Bone marrow (tissue), 2 donors: ENCODE measurements at regions not wholly inside any gene's neighbourhood (a gene's known extent, or its start where the extent isn't known, plus 50 kb on each side); places are given as distances from the start of the nearest gene placed in this dataset.
"Not testable (repeated sequence)": the region's sequence is repeated elsewhere in the genome, so short reads cannot be mapped to it uniquely, and the experiment has no call there.

Experiments used
- DNase-seq, 2 donors: peaks; one replicate each; lab custom pipeline; 2025; lab: John Stamatoyannopoulos, UW

GRCh38 chrX:124181515-124181914 is 150.9 kb upstream of the TEX13D start:
- not testable (repeated sequence) for DNase-seq

DNA sequence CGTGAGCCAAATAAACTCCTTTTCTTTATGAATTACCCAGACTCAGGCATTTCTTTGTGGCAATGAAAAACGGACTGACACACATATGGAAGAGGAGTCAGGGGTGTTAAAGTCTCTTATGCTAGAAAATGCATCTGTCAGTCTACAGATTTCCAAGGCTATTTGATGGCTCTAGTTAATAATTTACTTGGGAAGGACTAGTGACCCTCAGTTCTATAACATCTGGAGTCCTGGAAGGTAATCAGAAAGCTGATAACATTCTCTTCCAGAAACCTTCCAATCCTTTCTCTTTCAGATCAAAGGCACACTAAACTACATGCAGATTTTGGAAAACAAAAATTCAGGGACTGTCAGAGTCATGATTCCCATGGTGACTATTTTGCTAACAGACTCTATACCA is 142.0 kb upstream of the TEX13D start:
- no peak for DNase-seq

DNA sequence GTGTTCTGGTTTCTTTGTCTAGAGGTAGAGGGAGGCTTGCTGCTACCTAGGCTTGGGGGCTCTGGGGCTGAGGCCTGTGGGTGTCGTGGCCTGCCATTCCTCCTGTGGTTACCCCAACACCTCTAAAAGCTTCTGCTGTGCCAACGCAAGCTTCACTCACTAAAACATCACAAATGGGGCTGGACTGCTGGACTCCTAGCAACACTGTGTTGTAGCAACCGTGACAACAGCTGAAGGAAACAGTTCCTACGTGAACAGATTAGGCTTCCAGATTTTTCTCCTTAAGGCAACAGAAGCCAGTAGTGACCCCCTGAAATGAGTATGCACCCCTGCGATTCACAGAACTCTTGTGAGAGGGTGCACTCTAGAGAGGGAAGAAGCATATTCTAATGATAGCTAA is 138.3 kb upstream of the TEX13D start:
- no peak for DNase-seq

GRCh38 chrX:124194901-124195300 is 137.6 kb upstream of the TEX13D start:
- DNase-seq: no peak

GRCh38 chrX:124203311-124203710 is 129.1 kb upstream of the TEX13D start:
- DNase-seq: no peak

DNA sequence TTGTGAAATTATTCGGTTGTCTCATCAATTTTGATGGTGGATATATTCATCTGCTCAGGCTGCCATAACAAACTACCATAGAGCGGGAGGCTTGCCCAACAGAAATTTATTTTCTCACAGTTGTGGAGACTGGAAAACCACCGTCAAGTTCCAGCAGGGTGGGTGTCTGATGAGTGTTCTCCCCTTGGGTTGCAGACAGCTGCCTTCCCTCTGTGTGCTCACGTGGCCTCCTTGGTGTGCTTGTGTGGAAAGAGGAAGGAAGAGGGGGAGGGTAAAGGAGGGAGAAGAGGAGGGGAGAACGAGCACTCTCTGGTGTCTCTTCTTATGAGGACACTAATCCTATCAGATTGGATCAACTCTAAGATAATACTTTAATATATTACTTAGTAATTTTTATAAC is 123.8 kb upstream of the TEX13D start:
- peak in 1 of 2 donors; percentile 85 for DNase-seq

- DNase-seq: no peak
Observed at GRCh38 chrX:124209792-124210576, 122.5 kb upstream of the TEX13D start.

- DNase-seq: peak in 1 of 2 donors; percentile 24
Observed at GRCh38 chrX:124211312-124211942, 121.0 kb upstream of the TEX13D start.

DNA sequence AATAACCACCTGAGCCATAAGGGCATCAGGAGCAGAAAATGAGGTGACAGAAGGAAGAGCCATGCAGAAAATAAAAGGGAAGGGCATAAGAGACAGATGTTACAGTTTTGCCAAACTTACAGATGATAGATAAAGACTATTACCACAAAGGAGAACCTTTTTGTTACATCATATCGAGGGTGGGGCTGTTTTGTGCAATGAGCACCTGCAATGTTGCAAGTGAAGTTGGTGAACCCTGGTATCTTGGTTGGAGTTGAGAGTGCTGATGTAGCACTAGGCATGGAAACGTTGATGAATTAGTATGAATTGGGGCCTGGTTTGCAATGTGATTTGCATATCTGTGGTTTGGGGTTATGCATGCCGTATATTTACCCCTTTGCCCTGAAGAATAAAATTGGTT is 119.8 kb upstream of the TEX13D start:
- DNase-seq: peak in 1 of 2 donors; percentile 11

DNA sequence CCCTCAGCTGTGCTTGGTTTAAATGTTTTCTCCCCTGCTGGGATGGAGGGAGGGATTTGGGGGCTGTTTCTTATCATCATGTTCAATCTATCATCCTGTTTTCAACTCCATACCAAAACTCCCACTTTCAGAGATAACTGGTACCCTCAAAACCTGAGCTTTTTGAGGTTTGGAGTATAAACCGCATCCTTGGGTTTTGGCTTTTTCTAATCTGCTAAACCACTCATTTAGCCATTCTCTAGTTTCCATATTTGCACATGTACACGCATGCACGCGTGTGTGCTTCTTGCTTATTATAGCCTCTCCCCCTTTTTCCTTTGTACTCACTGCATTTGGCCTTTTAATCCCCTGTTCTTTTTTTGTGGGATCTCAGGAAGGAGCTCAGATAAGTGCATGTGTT is 116.7 kb upstream of the TEX13D start:
- DNase-seq: no peak

DNA sequence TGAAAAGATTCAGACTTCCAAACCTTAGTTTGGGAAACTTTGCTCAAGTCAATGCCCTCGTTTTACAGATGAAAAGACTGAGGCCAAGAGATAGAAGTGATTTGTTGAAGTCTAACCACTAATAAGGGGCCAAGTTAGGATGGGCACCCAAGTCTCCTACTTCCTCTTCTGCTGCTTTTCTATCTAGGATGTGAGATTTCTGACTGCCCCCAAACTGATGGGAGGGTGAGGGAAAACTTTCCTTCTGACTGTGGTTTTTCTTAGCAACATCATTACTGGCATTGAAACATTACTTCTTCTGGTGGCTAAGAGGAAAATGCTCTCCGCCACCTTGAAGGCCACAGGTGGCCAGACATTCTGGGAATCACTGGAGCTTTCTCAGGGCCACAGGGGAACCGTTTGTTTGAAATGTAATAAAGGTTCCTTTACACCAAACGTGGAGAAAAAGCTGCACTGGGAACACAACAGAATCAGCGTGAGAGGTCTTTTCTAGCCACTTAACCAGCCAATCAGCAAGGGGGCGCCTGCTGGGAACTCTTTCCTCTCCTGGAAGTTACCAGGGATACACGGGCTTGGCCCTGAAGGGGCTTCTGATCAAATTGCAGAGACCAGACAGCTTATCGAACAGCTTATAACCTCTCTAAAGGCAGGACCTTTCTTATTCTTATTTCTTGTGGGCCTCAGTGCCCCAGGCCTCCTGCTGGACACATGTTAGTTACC is 115.9 kb upstream of the TEX13D start:
- no peak for DNase-seq

DNA sequence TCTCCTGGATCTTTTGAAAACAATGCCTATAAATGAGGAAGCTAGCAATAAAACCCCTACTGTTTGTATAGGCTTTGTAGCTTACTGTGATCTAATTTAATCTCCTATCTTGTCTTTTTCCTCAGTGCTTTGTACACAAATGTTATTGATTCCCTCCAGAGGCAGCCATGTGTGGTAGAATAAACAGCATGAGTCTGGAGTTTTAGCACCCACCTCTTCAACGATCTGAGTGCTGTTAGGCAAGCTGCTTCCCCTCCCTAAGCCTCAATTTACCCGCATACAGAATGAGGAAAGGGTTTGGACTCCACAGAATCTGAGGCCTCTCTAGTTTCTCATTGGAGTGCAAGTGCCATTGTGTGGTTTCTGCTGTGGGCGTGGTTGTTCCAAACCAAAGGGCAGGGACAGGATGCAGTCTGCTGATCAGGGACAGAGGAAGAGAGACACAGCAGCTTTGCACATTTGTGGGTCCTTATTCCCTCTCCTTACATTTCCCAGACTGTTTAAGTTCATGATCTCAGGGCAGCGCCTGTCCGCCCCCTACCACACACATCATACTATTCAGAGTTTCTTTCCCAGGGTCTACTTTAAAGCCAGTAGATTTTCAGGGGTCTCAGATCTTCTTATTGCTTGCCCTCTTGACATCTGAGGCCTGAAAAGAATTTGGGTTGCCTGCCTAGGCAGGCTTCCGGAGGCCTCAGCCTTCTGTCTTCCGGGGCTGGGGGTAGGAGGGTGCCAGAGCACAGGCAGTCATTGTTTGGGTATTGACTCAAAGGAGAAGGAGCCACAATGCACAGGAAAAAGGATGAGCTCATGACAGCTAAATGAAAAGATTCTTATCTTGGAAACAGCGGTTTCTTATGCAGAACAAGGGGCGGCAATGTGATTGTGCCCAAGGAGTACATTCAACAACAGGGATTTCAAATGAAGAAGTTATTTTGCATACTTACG is 114.9 kb upstream of the TEX13D start:
- DNase-seq: peak in 1 of 2 donors; percentile 91

DNA sequence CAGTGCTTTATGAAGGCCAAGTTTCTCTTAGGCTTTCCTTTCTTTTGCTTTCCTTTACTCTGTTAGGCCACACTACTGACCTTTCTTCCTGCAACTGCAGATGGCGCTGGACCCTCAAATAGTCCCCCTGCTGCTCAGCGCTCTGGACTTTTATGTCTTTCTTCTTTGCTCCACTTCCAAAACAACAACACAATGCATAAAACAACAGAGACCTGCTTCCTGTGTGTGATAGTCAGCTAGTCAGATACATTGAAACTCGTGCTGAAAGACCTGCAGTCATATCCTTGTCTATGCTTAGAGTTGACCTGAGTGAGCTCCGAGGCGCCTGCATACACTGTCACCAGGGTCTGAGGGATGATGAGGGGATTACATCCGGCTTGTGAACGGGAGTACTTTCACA is 108.9 kb upstream of the TEX13D start:
- DNase-seq: no peak

- DNase-seq: no peak
Observed at GRCh38 chrX:124224528-124224927, 107.9 kb upstream of the TEX13D start.

DNA sequence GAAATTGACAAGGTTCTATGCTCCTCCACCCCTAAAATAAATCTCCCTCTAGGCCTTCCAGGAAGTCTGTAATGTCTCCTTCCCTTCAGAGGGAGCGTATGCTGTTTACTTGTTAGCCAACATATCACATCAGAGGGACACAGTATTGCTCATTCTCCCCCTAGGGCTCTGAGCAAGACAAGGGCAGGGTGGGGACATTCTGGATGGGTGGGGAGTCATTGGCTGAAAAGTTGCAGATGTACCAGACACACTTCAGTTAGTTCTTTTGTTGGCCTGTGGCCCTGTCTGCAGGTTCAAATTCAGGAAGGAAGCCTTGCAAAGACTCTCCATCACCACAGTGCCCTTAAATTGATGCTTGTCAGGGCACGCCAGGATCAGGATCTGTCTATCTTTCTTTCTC is 106.3 kb upstream of the TEX13D start:
- peak in 1 of 2 donors; percentile 67 for DNase-seq

DNA sequence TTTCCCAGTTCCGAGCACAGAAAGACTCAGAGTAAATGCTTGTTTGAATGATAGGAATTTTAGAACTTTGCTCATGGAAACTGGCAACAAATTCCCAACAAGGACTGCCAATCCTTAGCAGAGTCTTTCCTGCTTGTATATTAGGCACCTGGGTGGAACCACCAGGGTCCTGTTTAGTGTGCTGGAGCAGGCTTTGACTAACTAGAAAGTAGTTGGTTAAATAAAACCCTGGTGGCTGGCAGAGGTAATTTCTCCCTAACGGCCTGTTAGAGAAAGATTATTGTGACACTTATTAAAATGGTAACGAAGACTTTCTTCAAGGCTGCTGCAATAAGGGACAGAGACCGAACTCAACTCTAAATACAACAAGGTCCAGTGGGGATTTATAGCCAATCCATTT is 103.6 kb upstream of the TEX13D start:
- DNase-seq: no peak

GRCh38 chrX:124229374-124229773 is 103.1 kb upstream of the TEX13D start:
- DNase-seq: no peak

DNA sequence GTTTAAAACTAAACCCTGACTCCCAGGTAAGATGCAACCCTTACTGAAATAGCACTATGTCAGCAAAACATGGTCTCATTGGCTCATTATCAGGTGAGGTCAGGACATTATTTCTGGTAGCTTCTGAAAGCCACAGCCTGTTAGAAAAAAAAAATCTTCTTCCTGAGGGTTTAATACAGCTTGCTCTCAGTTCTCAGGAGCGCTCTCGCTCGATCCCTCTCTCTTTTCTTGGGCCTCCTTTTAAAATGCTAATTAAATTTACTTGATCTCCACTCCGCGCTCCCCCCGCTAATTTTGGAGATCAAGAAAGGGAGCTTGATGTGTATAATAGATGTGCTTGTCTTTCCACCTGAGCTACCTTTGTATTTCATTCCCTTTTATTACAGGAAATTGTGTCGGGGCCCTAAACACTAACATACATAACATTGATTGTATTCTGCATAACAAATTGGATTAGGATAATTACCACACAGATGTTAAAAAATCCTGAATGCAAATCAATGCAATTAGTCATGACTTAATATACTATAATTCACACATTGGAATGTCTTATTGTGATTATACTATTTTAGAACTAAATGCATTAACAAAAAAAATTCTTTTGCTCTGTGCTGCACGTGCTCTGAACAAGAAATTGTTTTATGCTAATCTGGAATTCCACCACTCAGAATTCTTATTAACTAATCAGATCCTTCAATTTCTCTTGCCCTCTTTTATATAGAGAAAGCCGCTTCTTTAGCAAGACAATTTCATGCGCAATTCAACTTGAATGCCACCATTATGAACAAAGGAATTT is 101.6 kb upstream of the TEX13D start:
- DNase-seq: no peak

DNA sequence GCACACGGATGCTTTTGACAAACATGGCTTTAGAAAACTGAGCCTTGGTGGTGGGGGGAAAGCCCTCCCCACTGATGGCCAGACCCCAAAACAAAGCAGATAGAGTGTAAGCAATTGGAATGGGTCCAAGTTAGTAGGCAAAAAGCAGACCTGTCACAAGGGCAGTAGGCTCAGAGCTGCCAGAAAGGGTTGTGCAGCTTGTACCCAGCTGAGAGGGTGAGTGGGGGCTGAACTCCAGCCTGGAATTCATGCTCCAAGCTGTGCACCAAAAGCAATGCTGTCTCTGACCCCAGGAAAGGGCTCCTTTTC is 101.1 kb upstream of the TEX13D start:
- no peak for DNase-seq

- no peak for DNase-seq
Observed at GRCh38 chrX:124232523-124233201, 99.8 kb upstream of the TEX13D start.

GRCh38 chrX:124234348-124234747 is 98.1 kb upstream of the TEX13D start:
- DNase-seq: no peak
